ENCODE measurements at regions not wholly inside any gene's neighbourhood (a gene's known extent, or its start where the extent isn't known, plus 50 kb on each side); places are given as distances from the start of the nearest gene placed in this dataset.

DNA sequence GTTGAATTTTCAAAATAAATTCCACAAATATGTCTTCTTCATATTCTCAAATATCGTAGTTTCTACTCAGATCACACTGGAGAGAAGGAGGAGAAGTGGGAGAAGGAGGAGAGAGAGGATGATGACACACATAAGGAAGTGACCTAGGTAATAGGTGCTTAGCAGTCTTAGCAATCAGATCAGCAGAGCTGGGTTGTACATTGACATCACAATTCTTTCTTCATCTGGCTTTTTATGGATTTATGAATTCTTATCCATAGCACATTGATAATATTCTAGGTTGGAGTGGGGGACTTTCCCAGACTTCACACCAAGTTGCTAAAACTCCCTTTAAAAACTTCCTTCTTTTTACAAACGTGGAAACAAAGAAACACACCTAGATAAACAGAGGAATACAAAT lies 86.9 kb downstream of the FGF9 start:
- no peak for DNase-seq

DNA sequence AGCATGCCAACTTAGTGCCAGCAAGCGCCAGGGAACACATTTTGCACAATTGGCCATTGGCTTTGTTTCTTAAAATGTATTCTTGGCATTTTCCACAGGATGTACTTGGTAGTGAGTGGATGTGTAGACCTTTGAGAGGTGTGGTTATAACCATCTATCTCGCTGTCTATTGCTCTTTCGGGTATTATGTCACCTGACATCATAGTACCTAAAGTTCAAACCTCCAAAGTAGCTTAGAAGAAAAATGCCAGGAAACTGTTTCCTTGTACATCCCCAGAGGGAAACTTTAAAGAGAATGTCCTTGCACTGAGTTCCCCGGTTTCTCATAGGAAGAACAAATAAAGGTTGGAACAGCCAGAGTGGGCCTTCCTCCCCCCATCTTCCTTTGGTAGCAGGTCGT lies 87.6 kb downstream of the FGF9 start:
- no peak for DNase-seq

DNA sequence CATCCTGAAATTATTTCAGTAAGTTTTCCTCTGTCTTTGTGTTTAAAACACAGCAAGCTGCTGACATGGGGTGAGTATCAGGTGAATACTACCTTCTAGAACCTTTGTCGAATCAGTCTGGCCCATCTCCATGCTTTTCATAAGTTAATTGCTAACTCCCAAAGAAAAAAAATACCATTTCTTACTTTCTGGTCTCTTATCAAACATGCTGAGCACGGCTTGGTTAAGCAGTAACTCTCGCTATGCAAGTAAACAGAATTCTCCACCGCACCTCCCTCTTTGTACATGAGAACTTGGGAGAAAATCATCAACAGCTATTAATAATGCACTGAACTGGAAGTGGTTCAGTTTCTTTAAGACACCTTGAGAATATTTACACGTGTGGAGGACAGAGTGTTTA lies 88.6 kb downstream of the FGF9 start:
- DNase-seq, result no peak

DNA sequence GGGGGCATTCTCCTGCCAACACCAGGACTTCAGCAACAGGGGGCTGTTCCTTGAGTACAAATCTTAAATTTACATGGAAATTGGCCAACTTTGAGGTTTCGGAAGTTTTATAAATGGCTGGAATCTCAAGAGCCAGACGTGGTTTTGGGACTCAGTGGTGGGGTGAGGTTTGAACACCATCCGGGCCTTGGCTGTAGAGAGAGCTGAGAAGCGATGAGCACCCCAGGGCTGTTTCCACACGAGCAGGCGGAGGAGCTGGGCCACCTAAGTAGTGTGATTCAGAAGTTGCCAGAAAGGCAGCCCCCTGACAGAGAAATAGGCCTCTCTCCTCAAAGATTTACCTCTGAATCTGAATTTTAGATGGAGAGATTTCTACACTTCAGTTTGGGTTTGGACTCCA lies 89.0 kb downstream of the FGF9 start:
- DNase-seq, result no peak

DNA sequence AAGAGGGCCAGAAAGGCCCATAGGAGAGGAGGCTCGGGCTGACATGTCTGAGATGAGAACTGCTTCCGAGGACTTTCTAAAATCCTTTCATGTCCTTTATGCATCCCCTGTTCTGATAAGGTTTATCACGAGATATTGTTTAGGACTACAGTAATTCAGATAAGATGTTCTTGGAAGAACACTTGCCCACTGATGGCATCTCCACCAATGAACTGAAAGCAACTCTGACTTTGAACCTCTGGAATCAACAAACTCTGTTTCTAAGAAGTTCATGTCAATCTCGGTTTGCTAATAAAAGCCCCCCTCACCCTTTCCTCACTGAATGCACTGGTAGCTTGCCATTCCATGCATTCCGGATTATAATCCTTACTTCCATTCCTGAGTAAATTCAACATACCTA lies 90.9 kb downstream of the FGF9 start:
- no peak for DNase-seq

DNA sequence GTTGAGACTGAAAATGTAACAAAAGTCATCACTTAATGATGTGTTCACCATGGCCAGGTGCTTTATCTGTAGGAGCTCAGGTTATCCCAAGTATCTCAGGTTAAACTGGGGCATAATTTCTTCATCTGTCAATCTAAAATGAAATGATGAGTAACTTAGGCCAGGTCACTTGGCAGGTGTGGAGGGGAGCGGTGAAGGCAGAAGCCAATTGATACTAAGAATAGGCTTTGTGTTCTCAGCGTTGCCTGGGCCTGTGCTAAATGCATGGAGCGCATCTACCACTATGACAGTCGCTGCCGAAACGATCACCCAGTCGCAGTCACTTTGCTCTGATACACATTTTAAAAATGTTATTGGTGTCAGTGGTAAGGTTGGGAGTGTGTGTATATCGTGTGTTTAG lies 91.6 kb downstream of the FGF9 start:
- DNase-seq, result no peak

DNA sequence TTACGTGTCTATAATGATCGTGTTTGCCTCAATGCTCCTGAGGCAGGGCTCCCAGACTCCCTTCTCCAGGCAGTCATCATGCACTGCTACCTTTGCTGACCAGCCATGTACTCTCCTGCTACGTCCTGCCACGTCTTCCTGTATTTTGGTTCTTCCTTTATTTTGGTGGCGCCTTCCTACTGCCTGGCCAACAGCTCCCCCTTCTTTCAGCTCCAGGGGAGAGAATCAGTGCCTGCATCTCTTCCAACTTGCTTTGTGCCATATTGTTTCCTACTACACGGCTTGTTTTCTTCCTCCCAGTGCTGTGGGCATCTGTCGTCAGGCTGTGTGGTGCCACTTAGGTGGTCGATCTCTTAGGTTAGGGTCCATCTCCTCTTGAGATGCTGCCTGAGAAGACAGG lies 96.2 kb downstream of the FGF9 start:
- DNase-seq, result no peak

DNA sequence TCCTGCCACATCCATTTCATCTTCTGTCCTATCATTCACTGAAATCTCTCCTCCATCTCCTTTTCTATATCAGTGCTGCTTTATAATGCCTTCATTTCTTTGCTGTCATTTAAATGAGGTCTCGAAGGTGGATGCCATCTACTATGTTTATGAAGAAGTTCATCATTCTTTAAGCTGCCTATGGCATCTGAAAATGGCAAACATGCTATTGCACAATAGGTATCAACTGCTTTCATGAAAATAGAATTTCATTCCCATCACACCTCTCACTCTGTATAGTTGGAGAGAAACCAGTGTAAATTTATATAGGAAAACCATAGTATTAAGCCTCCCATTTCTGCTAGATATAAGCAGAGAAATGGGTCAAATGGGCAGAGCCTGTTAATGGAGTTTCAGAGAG lies 100.2 kb downstream of the FGF9 start:
- DNase-seq, result no peak

DNA sequence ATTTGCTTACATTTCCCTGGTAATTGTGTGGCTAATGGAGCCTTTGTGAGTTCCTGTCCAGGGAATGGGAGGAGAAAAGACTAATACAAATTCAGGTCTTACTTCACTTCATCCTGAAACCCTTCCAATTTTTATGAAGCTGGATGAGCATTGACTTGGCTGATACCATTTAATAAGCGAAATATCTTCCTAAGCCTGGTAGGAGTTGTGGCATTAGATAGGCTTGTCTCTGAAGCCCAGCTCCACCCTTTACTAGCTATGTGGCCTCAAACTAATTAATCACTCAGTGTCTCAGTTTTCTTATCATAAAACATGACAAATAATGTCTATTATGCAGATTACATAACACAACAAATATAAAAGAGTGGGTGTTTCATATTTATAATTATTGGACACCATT lies 106.3 kb downstream of the FGF9 start:
- DNase-seq, result no peak

DNA sequence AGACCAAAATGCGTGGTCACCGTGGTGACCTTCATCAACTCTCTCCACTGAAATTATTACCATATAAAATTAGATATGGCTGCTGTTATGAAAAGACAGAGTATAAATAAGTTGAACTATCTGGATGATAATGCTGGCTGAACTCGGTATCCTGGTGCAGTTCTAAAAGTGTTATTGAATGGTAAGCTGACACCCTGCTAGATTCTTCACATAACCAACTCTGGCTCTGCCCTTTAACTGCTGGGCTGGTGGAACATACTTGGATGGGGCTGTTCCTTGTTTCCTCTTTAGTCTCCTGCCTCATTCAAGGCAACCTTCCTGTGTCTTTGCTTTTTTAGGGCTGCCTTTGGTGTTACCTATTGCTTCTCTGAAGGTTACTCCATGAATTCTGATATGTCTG lies 106.9 kb downstream of the FGF9 start:
- DNase-seq, result no peak

DNA sequence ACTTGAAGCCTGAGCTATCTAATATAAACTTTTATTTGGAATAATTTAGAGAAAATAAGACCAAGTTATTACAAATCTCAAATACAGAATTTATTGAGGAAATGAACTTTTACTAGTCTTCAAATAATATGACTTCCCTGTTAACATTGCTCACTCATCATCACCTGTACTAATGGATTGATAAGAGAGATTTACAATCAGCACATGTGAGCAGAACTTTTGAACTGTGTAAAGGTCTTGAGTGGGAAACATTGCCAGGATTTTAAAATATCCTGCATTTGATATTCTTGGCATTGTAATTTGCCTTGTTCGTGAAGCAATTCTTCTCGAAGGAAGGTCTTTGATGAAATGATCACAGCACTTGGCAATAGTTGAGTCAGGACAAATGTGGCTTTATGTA lies 111.9 kb downstream of the FGF9 start:
- DNase-seq, result no peak

DNA sequence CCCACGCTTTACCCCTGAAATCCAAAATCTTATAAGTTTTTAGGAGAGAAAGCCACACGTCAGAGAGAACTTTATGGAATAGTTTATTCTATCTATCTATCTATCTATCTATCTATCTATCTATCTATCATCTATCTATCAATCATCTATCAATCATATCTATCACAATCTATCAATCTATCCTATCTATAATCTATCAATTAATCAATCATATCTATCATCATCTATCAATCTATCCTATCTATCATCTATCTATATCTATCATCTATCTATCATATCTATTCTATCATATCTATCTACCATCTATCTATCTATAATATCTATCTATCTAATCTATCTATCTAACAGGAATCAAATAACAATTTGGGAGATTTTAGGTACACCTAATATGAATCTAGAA lies 115.1 kb downstream of the FGF9 start:
- DNase-seq, result no peak

DNA sequence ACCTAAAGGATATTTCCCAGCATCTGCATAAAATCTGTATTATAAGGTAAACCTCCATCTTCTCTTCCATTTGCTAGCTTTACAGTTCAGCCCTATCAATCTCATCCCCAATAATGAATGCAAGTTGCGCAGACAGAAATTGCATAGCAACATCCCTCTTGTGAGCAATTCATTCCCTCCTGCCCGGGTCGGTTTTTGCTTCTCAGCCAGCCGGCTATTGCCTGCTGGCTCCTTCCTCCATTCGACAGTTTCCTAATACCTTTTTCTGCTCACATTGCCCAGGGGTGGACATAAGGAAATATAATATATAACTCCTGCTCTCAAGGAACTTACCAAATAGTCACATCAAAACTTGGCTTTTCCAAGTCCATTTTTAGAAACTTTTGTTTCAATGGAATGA lies 125.2 kb downstream of the FGF9 start:
- no peak for DNase-seq

DNA sequence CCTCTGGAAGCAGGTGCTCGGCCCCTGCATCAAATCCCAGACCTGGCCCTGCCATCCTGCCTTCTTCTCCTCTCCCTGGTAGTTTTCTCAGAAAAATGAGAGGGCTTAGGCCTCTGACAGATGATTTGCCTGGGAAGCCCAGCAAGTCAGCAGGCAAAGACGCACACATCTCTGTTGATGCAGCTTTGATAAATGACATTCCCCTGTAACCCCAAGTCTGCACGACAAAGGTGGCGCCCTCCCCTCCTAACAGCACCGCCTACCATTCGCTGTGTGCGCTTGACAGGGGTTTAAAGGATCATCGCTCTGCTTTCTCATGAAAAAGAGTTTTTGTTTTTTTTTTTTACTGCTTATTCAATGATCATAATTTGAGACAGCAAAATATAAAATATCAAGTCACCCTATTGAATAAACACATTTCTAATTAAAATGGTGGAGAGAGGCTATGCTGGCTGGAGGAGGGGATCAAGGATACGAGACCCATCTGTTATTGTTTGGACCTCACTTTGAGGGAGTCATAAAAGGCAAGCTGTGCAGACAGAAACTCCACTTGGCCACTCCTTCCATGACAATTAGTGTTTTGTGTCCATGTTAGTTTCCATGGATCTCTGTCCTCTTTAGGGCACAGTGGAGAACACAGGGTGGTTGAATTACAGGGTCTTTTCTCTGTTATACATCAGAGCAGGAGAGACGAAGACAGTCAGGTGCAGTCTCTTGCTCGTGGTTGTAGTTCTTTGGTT lies 126.1 kb downstream of the FGF9 start:
- DNase-seq, result no peak

DNA sequence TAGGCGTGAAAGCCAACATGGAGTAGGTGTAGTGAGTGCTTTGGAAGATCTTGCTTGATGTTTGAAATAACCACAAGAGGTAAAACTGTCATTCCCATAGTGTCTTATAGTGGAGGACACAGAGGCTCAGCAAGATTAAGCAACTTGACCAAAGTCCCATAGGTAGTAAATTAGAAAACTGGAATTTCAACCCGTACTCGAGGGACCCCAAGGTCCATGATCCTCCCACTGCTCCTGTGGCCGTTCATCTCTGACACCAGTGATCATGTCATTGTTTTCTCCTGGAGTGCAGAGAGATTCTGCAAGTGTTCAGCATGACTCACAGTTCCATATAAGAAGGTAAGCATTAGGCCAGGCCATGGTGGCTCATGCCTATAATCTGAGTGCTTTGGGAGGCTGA lies 126.9 kb downstream of the FGF9 start:
- no peak for DNase-seq

DNA sequence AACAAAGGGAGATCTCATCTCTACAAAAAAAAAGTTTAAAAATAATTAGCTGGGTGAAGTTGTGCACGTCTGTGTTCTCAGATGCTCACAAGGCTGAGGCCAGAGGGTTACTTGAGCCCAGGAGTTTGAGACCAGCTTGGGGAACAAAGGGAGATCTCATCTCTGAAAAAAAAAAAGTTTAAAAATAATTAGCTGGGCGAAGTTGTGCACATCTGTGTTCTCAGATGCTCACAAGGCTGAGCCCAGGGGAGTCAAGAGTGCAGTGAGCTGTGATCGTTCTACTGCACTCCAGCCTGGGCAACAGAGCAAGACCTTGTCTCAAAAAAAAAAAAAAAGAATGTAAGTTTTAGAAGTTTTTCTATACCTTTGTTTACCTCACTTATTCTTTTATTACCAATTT lies 127.3 kb downstream of the FGF9 start:
- no peak for DNase-seq

DNA sequence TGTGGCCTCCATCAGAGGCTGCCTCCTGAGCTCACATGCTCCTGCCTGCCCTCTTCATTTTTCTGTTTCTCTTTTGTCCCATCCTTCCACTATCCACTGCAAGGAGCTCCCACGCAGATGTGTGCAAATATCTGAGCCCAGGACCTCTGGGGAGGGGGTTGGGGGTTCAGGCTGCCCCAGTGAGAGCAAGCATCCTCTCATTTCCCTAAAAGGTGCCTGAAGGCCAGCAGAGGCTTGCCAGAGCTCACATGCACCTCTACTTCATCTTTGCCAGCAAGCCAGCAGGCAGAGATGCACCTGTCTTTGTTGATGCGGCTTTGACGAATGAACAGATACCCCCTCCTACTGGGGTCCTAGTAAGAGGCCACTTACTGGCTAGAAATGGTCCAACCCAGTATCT lies 128.8 kb downstream of the FGF9 start:
- DNase-seq, result no peak

DNA sequence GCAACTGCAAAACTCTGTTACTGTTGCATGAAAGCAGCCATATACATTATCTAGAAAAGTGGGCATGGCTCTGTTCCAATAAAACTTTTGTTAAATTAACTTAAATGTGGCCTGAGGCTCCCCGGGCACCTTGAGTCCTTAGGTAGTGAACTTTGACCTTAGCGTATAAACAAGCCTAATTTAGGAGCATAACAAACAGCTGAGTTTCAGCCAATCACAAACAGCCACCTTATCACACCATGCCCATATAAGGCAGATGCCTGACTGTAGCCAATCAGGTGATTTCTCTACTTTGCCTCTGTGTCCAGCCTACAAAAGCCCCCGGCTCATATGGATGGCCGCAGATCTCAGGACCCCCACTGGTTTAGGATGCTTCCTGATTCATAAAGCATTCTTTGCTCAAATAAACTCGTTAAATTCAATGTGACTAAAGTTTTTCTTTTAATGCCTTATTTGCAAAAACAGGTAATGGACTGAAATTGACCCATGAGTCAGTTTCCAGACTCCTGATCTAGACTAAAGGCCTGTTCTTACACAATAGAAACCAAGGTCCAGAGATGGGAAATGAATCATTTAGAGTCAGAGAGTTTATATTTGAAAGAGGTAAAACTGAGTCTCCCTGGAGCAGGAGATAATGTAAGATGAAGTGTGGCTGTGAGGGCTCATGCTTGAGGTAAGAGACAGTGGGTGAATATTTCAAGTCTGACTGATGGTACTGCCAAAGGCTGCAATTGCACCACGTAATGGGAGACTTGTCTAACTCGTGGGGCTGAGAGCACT lies 130.2 kb downstream of the FGF9 start:
- no peak for DNase-seq

DNA sequence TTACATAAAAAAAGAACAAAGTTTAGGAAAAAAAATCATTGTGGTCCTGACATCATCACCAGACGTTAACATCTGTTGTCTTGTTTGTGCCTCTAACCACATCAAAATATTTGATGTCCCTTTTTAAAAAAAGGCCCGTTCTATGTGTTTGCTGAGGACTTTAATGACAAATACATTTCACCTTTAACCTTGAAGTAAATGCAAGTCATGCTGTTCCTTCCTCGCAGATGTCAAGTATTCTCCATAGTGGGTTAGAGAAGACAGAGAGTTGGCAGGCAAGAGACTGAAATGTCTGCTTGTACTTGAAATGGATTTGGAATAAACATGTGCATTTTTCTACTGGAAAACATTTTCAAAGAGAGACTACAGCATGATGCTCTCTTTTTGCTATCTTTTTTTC lies 134.9 kb downstream of the FGF9 start:
- no peak for DNase-seq

DNA sequence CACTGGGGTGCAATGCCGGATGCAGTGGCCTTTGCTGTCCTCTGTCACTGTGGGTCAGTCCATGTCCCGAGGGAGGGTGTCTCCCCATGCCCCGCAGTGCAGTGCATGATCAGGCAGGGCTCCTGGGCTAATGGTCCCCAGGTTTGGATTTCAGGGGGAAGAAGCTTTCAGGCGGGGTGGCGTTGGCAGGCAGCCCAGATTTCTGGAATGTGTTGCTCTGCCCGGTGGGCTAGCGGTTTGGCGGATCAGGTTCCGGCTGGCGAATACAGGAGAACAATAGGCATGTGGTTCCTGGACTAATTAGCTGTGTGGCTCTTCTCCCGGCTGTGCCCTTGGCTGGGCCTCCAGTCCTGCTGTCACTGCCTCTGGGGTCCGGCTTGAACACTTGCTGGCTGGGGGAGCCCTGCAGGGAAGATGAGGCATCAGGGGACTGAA lies 141.3 kb downstream of the FGF9 start:
- no peak for DNase-seq

DNA sequence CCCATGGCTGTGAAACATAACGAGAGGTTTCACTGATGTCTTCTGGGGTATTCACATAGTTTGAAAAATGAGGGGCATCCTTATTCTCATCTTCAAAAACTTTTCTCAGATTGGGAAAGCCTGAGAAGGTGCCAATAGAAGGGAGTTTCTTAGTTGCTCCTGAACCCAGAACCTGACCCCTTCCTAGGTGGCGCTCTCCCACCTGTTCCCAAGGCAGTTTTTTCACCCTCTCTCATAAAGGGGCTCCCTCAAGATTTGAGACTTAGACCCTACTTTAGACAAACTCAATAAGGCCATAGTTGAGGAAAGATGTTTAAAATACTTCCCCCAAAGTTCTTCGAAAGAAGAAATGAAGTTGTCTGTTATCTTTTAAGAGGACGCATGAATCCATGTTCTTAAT lies 142.2 kb downstream of the FGF9 start:
- no peak for DNase-seq

DNA sequence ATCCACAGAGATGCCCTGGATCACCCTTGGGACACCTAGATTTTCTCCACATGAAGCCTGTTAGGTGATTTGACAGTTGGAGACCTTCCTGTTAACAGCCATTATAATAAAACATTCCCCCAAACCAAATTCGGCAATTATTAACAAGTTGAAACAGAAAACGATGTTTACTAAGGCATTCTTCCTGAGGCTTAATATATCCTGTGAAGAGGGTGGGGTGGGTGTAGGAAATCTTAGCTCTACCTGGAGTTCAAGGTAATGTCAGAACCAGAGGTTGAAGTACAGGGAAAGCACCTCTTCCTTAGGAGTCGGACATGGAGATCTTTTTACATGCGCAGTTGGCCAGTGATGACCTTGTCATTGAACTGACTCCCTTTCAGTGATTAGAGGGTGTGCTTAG lies 143.0 kb downstream of the FGF9 start:
- DNase-seq, result no peak

DNA sequence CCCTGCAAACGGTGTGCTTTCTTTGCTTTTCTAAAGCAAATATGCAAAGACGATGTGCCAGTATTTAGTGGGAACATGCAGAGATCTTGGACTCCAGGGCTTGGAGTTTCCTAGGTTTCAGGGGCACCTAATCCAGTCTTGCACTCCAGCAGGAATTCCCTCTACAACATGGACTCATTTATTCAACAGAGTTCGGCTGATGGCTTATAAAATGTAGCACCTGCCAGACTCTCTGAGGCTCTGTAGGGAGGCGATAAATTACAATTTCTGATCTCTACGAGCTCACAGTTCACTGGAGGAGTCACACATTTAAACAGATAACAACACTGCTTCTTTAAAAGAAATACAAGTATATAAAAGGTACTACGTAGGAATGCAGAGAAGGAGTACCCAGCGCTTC lies 143.7 kb downstream of the FGF9 start:
- no peak for DNase-seq

DNA sequence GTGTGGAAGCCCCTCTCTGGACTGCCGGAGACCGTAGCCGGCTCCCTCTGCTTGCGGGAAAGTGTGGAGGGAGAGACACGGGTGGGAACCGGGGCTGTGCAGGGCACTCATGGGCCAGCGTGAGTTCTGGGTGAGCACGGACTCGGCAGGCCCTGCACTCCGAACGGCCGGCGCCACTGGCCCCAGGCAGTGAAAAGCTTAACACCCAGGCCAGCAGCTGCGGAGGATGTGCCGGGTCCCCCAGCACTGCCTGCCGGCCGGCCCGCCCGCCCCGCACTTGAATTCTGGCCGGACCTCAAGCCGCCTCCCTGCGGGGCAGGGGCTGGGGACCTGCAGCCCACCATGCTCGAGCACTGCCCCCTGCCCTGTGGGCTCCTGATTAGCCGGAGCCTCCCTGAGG lies 147.0 kb downstream of the FGF9 start:
- DNase-seq, result no peak

DNA sequence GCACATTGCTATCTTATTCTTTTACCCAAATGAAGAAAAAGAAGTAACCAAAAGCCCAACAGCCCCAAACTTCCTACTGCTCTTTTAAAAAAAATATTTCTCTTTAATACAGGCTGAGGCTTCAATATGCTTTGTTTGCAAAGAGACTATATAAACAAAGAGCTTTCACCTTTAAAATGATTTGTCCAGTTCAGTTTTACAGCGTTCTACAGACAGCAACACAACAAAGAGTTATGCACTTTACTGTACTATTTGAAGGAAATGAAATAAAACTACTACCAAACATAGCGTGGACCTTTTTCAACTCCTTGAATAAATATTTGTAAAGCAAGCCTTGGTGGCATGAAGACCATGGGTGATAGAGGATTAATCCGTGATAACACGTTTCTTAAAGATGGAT lies 151.2 kb downstream of the FGF9 start:
- no peak for DNase-seq
